Hepatocyte (in vitro differentiated cells): ENCODE measurements at regions not wholly inside any gene's neighbourhood (a gene's known extent, or its start where the extent isn't known, plus 50 kb on each side); places are given as distances from the start of the nearest gene placed in this dataset.

ENCODE experiments used
- CTCF ChIP-seq: fragments of 200-600 bp; sonication (generic); IDR thresholded peaks from 2 replicates; pipeline ENCODE4 v1.5.1; 2016; ENCODE audit warnings: antibody characterized with exemption, mild to moderate bottlenecking; ENCODE audit not compliant: poor library complexity
- EZH2 ChIP-seq: fragments of 200-600 bp; sonication (generic); IDR thresholded peaks from 2 replicates; pipeline ENCODE4 v1.6.1; 2016; ENCODE audit warnings: antibody characterized with exemption, mild to moderate bottlenecking, borderline replicate concordance

- TF ChIP-seq EZH2 (no peak), CTCF (no peak)
These were observed 160.0 kb downstream of the MINAR1 start for GRCh38 chr15:79592126-79592525.
